ENCODE measurements at regions not wholly inside any gene's neighbourhood (a gene's known extent, or its start where the extent isn't known, plus 50 kb on each side); places are given as distances from the start of the nearest gene placed in this dataset.

- H3K4me1 ChIP-seq (ENCODE audit: insufficient read depth), result peaks cover 8% of the 10 kb centered on the region
- 0 out of 2 replicates have a peak, but pooled peaks cover under 1% of the 10 kb centered on the region for H3K9me2 ChIP-seq (ENCODE audit: insufficient read depth)
- ATAC-seq (peak; percentile 39; the same call in 1 of the 3 replicates), DNase-seq (ENCODE audit: low spot score) (no peak)
- H3K27ac Mint-ChIP-seq, result no peak overlapping the region
- H2AFZ ChIP-seq, result peak overlapping the region; percentile 75; the same call in 1 of the 2 replicates
- H3K4me3 ChIP-seq, result no peak overlapping the region
- no peaks in the 10 kb centered on the region for H3K79me2 ChIP-seq (replicated peaks; ENCODE audit: insufficient read depth)
- H4K20me1 ChIP-seq (replicated peaks; ENCODE audit: insufficient read depth), result no peaks in the 10 kb centered on the region
- peaks cover 28% of the 10 kb centered on the region for H3K9me3 Mint-ChIP-seq
- H3K4me1 Mint-ChIP-seq, result peaks cover 3% of the 10 kb centered on the region; the same call in 1 of the 3 replicates
- H3K4me2 ChIP-seq, result no peak overlapping the region
- peaks cover 18% of the 10 kb centered on the region; the same call in 2 of the 3 replicates for H3K36me3 Mint-ChIP-seq (ENCODE audit: low read depth)
- H3F3A ChIP-seq (replicated peaks; ENCODE audit: low read depth), result no peaks in the 10 kb centered on the region
- TF ChIP-seq NANOG (IDR thresholded peaks at IDR 0.05; ENCODE audit: borderline replicate concordance) (no peak), ZNF331 (CRISPR knock-in tag; IDR thresholded peaks at IDR 0.05; ENCODE audit: low read depth) (no peak)
- no peak overlapping the region for H3K27ac ChIP-seq (ENCODE audit: low read depth)
- no peaks in the 10 kb centered on the region; the same call in 1 of the 2 replicates for H3K36me3 ChIP-seq (ENCODE audit: insufficient read depth)
- no peaks in the 10 kb centered on the region for H3K27me3 Mint-ChIP-seq (ENCODE audit: insufficient read depth, low read depth, poor library complexity)
- H3K27me3 ChIP-seq (ENCODE audit: insufficient read depth), result no peaks in the 10 kb centered on the region
- no peak overlapping the region for H3K4me3 Mint-ChIP-seq
Measured at GRCh38 chr3:20396335-20396734, 210.3 kb upstream of the SGO1 start.

- Mint-ChIP-seq H3K27ac (no peak overlapping the region), H3K4me3 (no peak overlapping the region), H3K36me3 (ENCODE audit: low read depth) (peaks cover 18% of the 10 kb centered on the region; the same call in 2 of the 3 replicates), H3K4me1 (peaks cover 5% of the 10 kb centered on the region; the same call in 1 of the 3 replicates), H3K9me3 (peaks cover 28% of the 10 kb centered on the region), H3K27me3 (ENCODE audit: insufficient read depth, low read depth, poor library complexity) (no peaks in the 10 kb centered on the region)
- no peaks in the 10 kb centered on the region for H3K79me2 ChIP-seq (replicated peaks; ENCODE audit: insufficient read depth)
- ATAC-seq, result no peak
- peaks cover 9% of the 10 kb centered on the region for H3K4me1 ChIP-seq (ENCODE audit: insufficient read depth)
- H3F3A ChIP-seq (replicated peaks; ENCODE audit: low read depth), result no peaks in the 10 kb centered on the region
- no peaks in the 10 kb centered on the region; the same call in 1 of the 2 replicates for H3K36me3 ChIP-seq (ENCODE audit: insufficient read depth)
- H2AFZ ChIP-seq, result no peak overlapping the region
- H3K4me2 ChIP-seq, result no peak overlapping the region
- H3K27ac ChIP-seq (ENCODE audit: low read depth), result no peak overlapping the region
- no peak for DNase-seq (ENCODE audit: low spot score)
- H4K20me1 ChIP-seq (replicated peaks; ENCODE audit: insufficient read depth), result no peaks in the 10 kb centered on the region
- H3K4me3 ChIP-seq, result no peak overlapping the region
- no peaks in the 10 kb centered on the region for H3K27me3 ChIP-seq (ENCODE audit: insufficient read depth)
- no peaks in the 10 kb centered on the region for H3K9me2 ChIP-seq (ENCODE audit: insufficient read depth)
- TF ChIP-seq ZNF331 (CRISPR knock-in tag; IDR thresholded peaks at IDR 0.05; ENCODE audit: low read depth) (no peak), ETS1 (IDR thresholded peaks at IDR 0.05) (no peak), JUNB (IDR thresholded peaks at IDR 0.05; ENCODE audit: unreplicated experiment) (no peak), POLR2AphosphoS5 (IDR thresholded peaks at IDR 0.05; ENCODE audit: low read depth) (no peak), EZH2 (IDR thresholded peaks at IDR 0.05; ENCODE audit: low read depth, unreplicated experiment) (no peak), REST (IDR thresholded peaks at IDR 0.05; ENCODE audit: unreplicated experiment) (no peak), ZNF114 (CRISPR knock-in tag; IDR thresholded peaks at IDR 0.05) (no peak), STAT1 (IDR thresholded peaks at IDR 0.05; ENCODE audit: unreplicated experiment) (no peak), ZNF462 (CRISPR knock-in tag; IDR thresholded peaks at IDR 0.05) (no peak), CREB1 (CRISPR knock-in tag; IDR thresholded peaks at IDR 0.05; ENCODE audit: low read depth) (no peak), EZH2phosphoT487 (IDR thresholded peaks at IDR 0.05; ENCODE audit: unreplicated experiment) (no peak)
Measured at GRCh38 chr3:20395692-20396091, 209.7 kb upstream of the SGO1 start.
